ENCODE measurements at regions not wholly inside any gene's neighbourhood (a gene's known extent, or its start where the extent isn't known, plus 50 kb on each side); places are given as distances from the start of the nearest gene placed in this dataset.

- no peak for TF ChIP-seq POLR2A (IDR thresholded peaks at IDR 0.05)
- TF ChIP-seq CTCF (IDR thresholded peaks at IDR 0.05), result no peak
Observed at GRCh38 chr2:238658054-238658407, 189.9 kb upstream of the TWIST2 start.
